ENCODE measurements at regions not wholly inside any gene's neighbourhood (a gene's known extent, or its start where the extent isn't known, plus 50 kb on each side); places are given as distances from the start of the nearest gene placed in this dataset.

- Histone ChIP-seq H3K4me2 (ENCODE audit: low read length) (no peak overlapping the region), H3K9me2 (ENCODE audit: insufficient read depth) (no peaks in the 10 kb centered on the region), H3K27ac (ENCODE audit: low read depth, low read length) (no peak overlapping the region), H3K9me3 (ENCODE audit: control insufficient read depth in 1 of 2, insufficient read depth in 1 of 2, low read depth in 1 of 2, low read length in 2 of 2) (peaks cover 0 to 4% of the 10 kb centered on the region in 2 experiments; a peak in 1 of 4 replicates), H3K79me2 (ENCODE audit: insufficient read depth, low read length) (no peaks in the 10 kb centered on the region), H2AFZ (ENCODE audit: low read depth, low read length, poor library complexity, severe bottlenecking) (no peak overlapping the region), H3K27me3 (ENCODE audit: insufficient read depth, low read length) (no peaks in the 10 kb centered on the region), H3K4me3 (replicated peaks in 1 of 2; ENCODE audit: low read depth in 1 of 2, low read length in 2 of 2) (no peak overlapping the region), H3K9ac (ENCODE audit: low read length) (no peak overlapping the region), H4K20me1 (ENCODE audit: insufficient read depth) (no peaks in the 10 kb centered on the region), H3K36me3 (ENCODE audit: control insufficient read depth in 1 of 2, insufficient read depth in 2 of 2, low read length in 2 of 2) (no peaks in the 10 kb centered on the region), H3K4me1 (ENCODE audit: control insufficient read depth in 1 of 2, insufficient read depth in 2 of 2, low read length in 2 of 2) (no peaks in the 10 kb centered on the region)
- ATAC-seq, result no peak
- RAD21 ChIA-PET (ENCODE audit: low non-redundant PET in 1 of 2, low total read pairs in 2 of 2, uncharacterized antibody in 2 of 2, unreplicated experiment in 2 of 2), result no interaction called here
- no peak for DNase-seq (ENCODE audit: low read depth, low spot score)
- POLR2A ChIA-PET, result no interaction called here
- intact Hi-C loops (cut with micrococcal nuclease), result no loop called here
- CTCF ChIA-PET, result no interaction called here
- BruUV-seq (replicated peaks), result no TSS peak
- TF ChIP-seq SRF (IDR thresholded peaks at IDR 0.05; ENCODE audit: low read depth), result no peak
- no peak for TF ChIP-seq CBX3 (IDR thresholded peaks at IDR 0.05; ENCODE audit: low read depth)
- TF ChIP-seq ZBTB33 (IDR thresholded peaks at IDR 0.05; ENCODE audit: extremely low read depth, insufficient replicate concordance, low read length), result no peak
- TF ChIP-seq EZH2phosphoT487 (IDR thresholded peaks at IDR 0.05; ENCODE audit: borderline replicate concordance), result no peak
- TF ChIP-seq ZFX (IDR thresholded peaks at IDR 0.05), result no peak
- no peak for TF ChIP-seq SIN3A (IDR thresholded peaks at IDR 0.05; ENCODE audit: low read depth)
- TF ChIP-seq CTCF (IDR thresholded peaks at IDR 0.05 in 2 of 3, conservative IDR thresholded peaks at IDR 0.05 in 1 of 3; ENCODE audit: borderline replicate concordance in 1 of 3, insufficient read depth in 1 of 3, low read depth in 2 of 3, low read length in 2 of 3), result no peak
- no peak for TF ChIP-seq ATF3 (IDR thresholded peaks at IDR 0.05)
- no peak for TF ChIP-seq POLR2AphosphoS5 (IDR thresholded peaks at IDR 0.05; ENCODE audit: low read depth, low read length)
- no peak for TF ChIP-seq TCF7L2 (IDR thresholded peaks at IDR 0.05; ENCODE audit: borderline replicate concordance, extremely low read depth, insufficient read depth, insufficient read length)
- TF ChIP-seq JUND (IDR thresholded peaks at IDR 0.05), result no peak
- no peak for TF ChIP-seq FOSL1 (IDR thresholded peaks at IDR 0.05; ENCODE audit: low read depth)
- TF ChIP-seq ZNF274 (IDR thresholded peaks at IDR 0.05; ENCODE audit: low read depth, low read length), result no peak
- TF ChIP-seq REST (IDR thresholded peaks at IDR 0.05; ENCODE audit: low read depth), result no peak
- TF ChIP-seq RAD21 (IDR thresholded peaks at IDR 0.05; ENCODE audit: low read depth), result no peak
- no peak for TF ChIP-seq CEBPB (IDR thresholded peaks at IDR 0.05; ENCODE audit: low read depth)
- TF ChIP-seq YY1 (IDR thresholded peaks at IDR 0.05; ENCODE audit: extremely low read depth, insufficient replicate concordance, low read depth, low read length), result no peak
Measured at GRCh38 chr17:14670861-14671260, 370.0 kb downstream of the HS3ST3B1 start.
